ENCODE measurements at regions not wholly inside any gene's neighbourhood (a gene's known extent, or its start where the extent isn't known, plus 50 kb on each side); places are given as distances from the start of the nearest gene placed in this dataset.

- H2BK12ac ChIP-seq (ENCODE audit: insufficient read length, low read depth, low read length), result no peak overlapping the region
- no peak overlapping the region for H2AFZ ChIP-seq (ENCODE audit: low read length)
- no peak overlapping the region for H2AK5ac ChIP-seq (ENCODE audit: insufficient read length, low read length)
- DNase-seq, result no peak
- H4K5ac ChIP-seq (ENCODE audit: insufficient read length, low read depth, low read length), result no peak overlapping the region
- H3K56ac ChIP-seq (ENCODE audit: insufficient read length, low read depth, low read length), result no peak overlapping the region
- peak overlapping the region; percentile 2 for H3K18ac ChIP-seq (ENCODE audit: insufficient read length, low read depth, low read length)
- no peaks in the 10 kb centered on the region for H3K9me3 ChIP-seq (ENCODE audit: control insufficient read depth, low read depth, low read length)
- no peaks in the 10 kb centered on the region for H3K79me1 ChIP-seq (ENCODE audit: insufficient read depth, low read depth, low read length, poor library complexity, severe bottlenecking)
- no peak overlapping the region for H2BK5ac ChIP-seq (ENCODE audit: insufficient read length, low read length)
- peaks cover 35 to 56% of the 10 kb centered on the region in 2 experiments for H3K4me1 Mint-ChIP-seq
- H4K91ac ChIP-seq (ENCODE audit: insufficient read length, low read depth, low read length), result no peak overlapping the region
- no peak overlapping the region for H2BK120ac ChIP-seq (ENCODE audit: low read depth, low read length, poor library complexity, severe bottlenecking)
- TF ChIP-seq CTCF (conservative IDR thresholded peaks at IDR 0.05), result no peak
- H4K8ac ChIP-seq (replicated peaks; ENCODE audit: insufficient read length, low read depth, low read length), result no peak overlapping the region
- H3K27me3 ChIP-seq (ENCODE audit: insufficient read depth, low read length), result no peaks in the 10 kb centered on the region
- no peak overlapping the region for H2BK15ac ChIP-seq (ENCODE audit: low read depth, low read length)
- H3K79me2 ChIP-seq (ENCODE audit: insufficient read depth, low read length), result no peaks in the 10 kb centered on the region
- H3K36me3 Mint-ChIP-seq (ENCODE audit: insufficient read depth in 1 of 3, low read depth in 3 of 3), result peaks cover 0 to 6% (median 6%) of the 10 kb centered on the region in 3 experiments; a peak in 4 of 7 replicates
- no CpG with 5 or more reads among the region's 5 CpGs for WGBS (ENCODE audit: extremely low coverage, insufficient read length, low lambda C conversion rate)
- no peak overlapping the region for H3K4me2 ChIP-seq (ENCODE audit: insufficient read depth, insufficient read length, low read length)
- H2BK20ac ChIP-seq (ENCODE audit: low read depth, low read length, poor library complexity, severe bottlenecking), result no peak overlapping the region
- peak overlapping the region; percentile 88 to 95 (median 90); a peak in 5 of 7 replicates for H3K27ac Mint-ChIP-seq
- peaks cover 5% of the 10 kb centered on the region for H4K20me1 ChIP-seq (ENCODE audit: control insufficient read depth, insufficient read depth, insufficient read length)
- H3T11ph ChIP-seq (ENCODE audit: low read length), result no peak overlapping the region
- H3K9me3 Mint-ChIP-seq, result peaks cover 0 to 5% of the 10 kb centered on the region in 2 experiments; a peak in 2 of 5 replicates
- no peaks in the 10 kb centered on the region for H3K23me2 ChIP-seq (ENCODE audit: insufficient read length, low read depth, low read length, poor library complexity, severe bottlenecking)
- H3K23ac ChIP-seq (ENCODE audit: insufficient read length, low read depth, low read length), result no peak overlapping the region
- peaks cover 2% of the 10 kb centered on the region; the same call in 1 of the 2 replicates for H3K4me1 ChIP-seq (ENCODE audit: insufficient read depth, low read length)
- H3K27me3 Mint-ChIP-seq (ENCODE audit: low read depth), result peaks cover 1% of the 10 kb centered on the region; the same call in 1 of the 2 replicates
- no peak overlapping the region for H3K4ac ChIP-seq (ENCODE audit: low read depth, low read length)
- no peak overlapping the region for H3K27ac ChIP-seq (ENCODE audit: insufficient read length, low read depth, low read length)
- H3K14ac ChIP-seq (ENCODE audit: insufficient read depth, low read length), result peak overlapping the region; percentile 29; the same call in 1 of the 2 replicates
- peak overlapping the region in 1 of 2 experiments; percentile 27; a peak in 1 of 5 replicates for H3K4me3 Mint-ChIP-seq
- H3K9ac ChIP-seq (ENCODE audit: extremely low read depth, insufficient read length, low read length), result no peak overlapping the region
Observed at GRCh38 chr11:70833554-70833953, 418.8 kb downstream of the SHANK2 start.
